Amygdala (tissue), 56 donors: ENCODE measurements at regions not wholly inside any gene's neighbourhood (a gene's known extent, or its start where the extent isn't known, plus 50 kb on each side); places are given as distances from the start of the nearest gene placed in this dataset.
"Not testable (repeated sequence)": the region's sequence is repeated elsewhere in the genome, so short reads cannot be mapped to it uniquely, and the experiment has no call there.

Experiments
- DNase-seq, 56 donors: peaks; one replicate each; lab custom pipeline; 2025; lab: John Stamatoyannopoulos, UW

GRCh38 chr12:46711756-46712155 is 114.0 kb downstream of the SLC38A4 start:
- DNase-seq = no peak

GRCh38 chr12:46710125-46710743 is 115.6 kb downstream of the SLC38A4 start:
- no peak for DNase-seq

- peak in 1 of 56 donors; percentile 4 for DNase-seq
These were observed 123.0 kb downstream of the SLC38A4 start for GRCh38 chr12:46702581-46703344.

- DNase-seq = no peak
These were observed 124.4 kb downstream of the SLC38A4 start for GRCh38 chr12:46701356-46701755.

GRCh38 chr12:46699986-46700385 is 125.8 kb downstream of the SLC38A4 start:
- no peak for DNase-seq

GRCh38 chr12:46698003-46698402 is 127.8 kb downstream of the SLC38A4 start:
- no peak for DNase-seq

- DNase-seq = no peak
These were observed 132.3 kb downstream of the SLC38A4 start for GRCh38 chr12:46693518-46693917.

GRCh38 chr12:46693034-46693433 is 132.8 kb downstream of the SLC38A4 start:
- DNase-seq = no peak

- DNase-seq = no peak
These were observed 133.2 kb downstream of the SLC38A4 start for GRCh38 chr12:46692606-46693005.

GRCh38 chr12:46686267-46686942 is 139.4 kb downstream of the SLC38A4 start:
- DNase-seq = no peak

GRCh38 chr12:46684243-46684642 is 141.6 kb downstream of the SLC38A4 start:
- DNase-seq = not testable (repeated sequence)

- no peak for DNase-seq
These were observed 143.6 kb downstream of the SLC38A4 start for GRCh38 chr12:46682148-46682547.

GRCh38 chr12:46680506-46680905 is 145.3 kb downstream of the SLC38A4 start:
- no peak for DNase-seq

- no peak for DNase-seq
These were observed 146.0 kb downstream of the SLC38A4 start for GRCh38 chr12:46679754-46680153.

GRCh38 chr12:46678426-46678825 is 147.4 kb downstream of the SLC38A4 start:
- DNase-seq = no peak

GRCh38 chr12:46677749-46678148 is 148.0 kb downstream of the SLC38A4 start:
- no peak for DNase-seq

- no peak for DNase-seq
These were observed 148.8 kb downstream of the SLC38A4 start for GRCh38 chr12:46676797-46677520.

- no peak for DNase-seq
These were observed 149.4 kb downstream of the SLC38A4 start for GRCh38 chr12:46676396-46676795.

- DNase-seq = peak in 2 of 56 donors; percentile 1
These were observed 150.1 kb downstream of the SLC38A4 start for GRCh38 chr12:46675736-46676135.

- DNase-seq = no peak
These were observed 151.0 kb downstream of the SLC38A4 start for GRCh38 chr12:46674800-46675199.

- DNase-seq = no peak
These were observed 151.7 kb downstream of the SLC38A4 start for GRCh38 chr12:46674129-46674528.
